ENCODE measurements at regions not wholly inside any gene's neighbourhood (a gene's known extent, or its start where the extent isn't known, plus 50 kb on each side); places are given as distances from the start of the nearest gene placed in this dataset.
A peak's percentile ranks its signal among the peaks of the same experiment; 100 is the strongest.

GRCh38 chr6:140091895-140092294 is 717.4 kb upstream of the CITED2 start:
- POLR2A ChIA-PET = interaction anchor here (1.1 kb wide), 1 partner anchor 9 kb away, joined by 3 read pairs; no protein-coding TSS in a partner anchor
- intact Hi-C loops (cut with micrococcal nuclease) = no loop called here
- CTCF ChIA-PET = no interaction called here
- no peak for DNase-seq (ENCODE audit: unreplicated experiment)
- Mint-ChIP-seq H3K27me3 (ENCODE audit: insufficient read depth, unreplicated experiment) (no peaks in the 10 kb centered on the region), H3K9me3 (ENCODE audit: unreplicated experiment) (no peaks in the 10 kb centered on the region), H3K36me3 (ENCODE audit: insufficient read depth, unreplicated experiment) (no peaks in the 10 kb centered on the region), H3K4me1 (ENCODE audit: insufficient read depth, unreplicated experiment) (no peaks in the 10 kb centered on the region), H3K4me3 (ENCODE audit: unreplicated experiment) (no peak overlapping the region), H3K27ac (ENCODE audit: low read depth, unreplicated experiment) (no peak overlapping the region)
- no peak for TF ChIP-seq CTCF (IDR thresholded peaks at IDR 0.05; ENCODE audit: unreplicated experiment)
- no TSS peak for BruUV-seq (replicated peaks)

- Mint-ChIP-seq H3K9me3 (ENCODE audit: unreplicated experiment) (no peaks in the 10 kb centered on the region), H3K4me3 (ENCODE audit: unreplicated experiment) (no peak overlapping the region), H3K4me1 (ENCODE audit: insufficient read depth, unreplicated experiment) (no peaks in the 10 kb centered on the region), H3K36me3 (ENCODE audit: insufficient read depth, unreplicated experiment) (no peaks in the 10 kb centered on the region), H3K27ac (ENCODE audit: low read depth, unreplicated experiment) (no peak overlapping the region), H3K27me3 (ENCODE audit: insufficient read depth, unreplicated experiment) (no peaks in the 10 kb centered on the region)
- CTCF ChIA-PET = interaction anchor here (1.0 kb wide), 1 partner anchor 46 kb away, joined by 5 read pairs; no protein-coding TSS in a partner anchor
- POLR2A ChIA-PET = no interaction called here
- intact Hi-C loops (cut with micrococcal nuclease) = no loop called here
- DNase-seq (ENCODE audit: unreplicated experiment) = no peak
- no TSS peak for BruUV-seq (replicated peaks)
- TF ChIP-seq CTCF (IDR thresholded peaks at IDR 0.05; ENCODE audit: unreplicated experiment) = no peak
These were observed 716.4 kb upstream of the CITED2 start for GRCh38 chr6:140090871-140091270.

- TF ChIP-seq CTCF (IDR thresholded peaks at IDR 0.05; ENCODE audit: unreplicated experiment) = no peak
- BruUV-seq (replicated peaks) = no TSS peak
- peaks cover 5% of the 10 kb centered on the region for H3K36me3 Mint-ChIP-seq (ENCODE audit: insufficient read depth, unreplicated experiment)
- H3K4me1 Mint-ChIP-seq (ENCODE audit: insufficient read depth, unreplicated experiment) = peaks cover 33% of the 10 kb centered on the region
- no peak overlapping the region for H3K4me3 Mint-ChIP-seq (ENCODE audit: unreplicated experiment)
- ChIA-PET CTCF (no interaction called here), POLR2A (interaction anchor here (1.0 to 1.2 kb wide), 3 partner anchors 21 to 705 kb away, joined by 3 to 5 read pairs (median 3); no protein-coding TSS in a partner anchor)
- peak overlapping the region; percentile 88 for H3K27ac Mint-ChIP-seq (ENCODE audit: low read depth, unreplicated experiment)
- no peaks in the 10 kb centered on the region for H3K9me3 Mint-ChIP-seq (ENCODE audit: unreplicated experiment)
- no peak for DNase-seq (ENCODE audit: unreplicated experiment)
- intact Hi-C loops (cut with micrococcal nuclease) = no loop called here
- H3K27me3 Mint-ChIP-seq (ENCODE audit: insufficient read depth, unreplicated experiment) = no peaks in the 10 kb centered on the region
These were observed 708.9 kb upstream of the CITED2 start for GRCh38 chr6:140083375-140083774.

- Mint-ChIP-seq H3K4me1 (ENCODE audit: insufficient read depth, unreplicated experiment) (peaks cover 33% of the 10 kb centered on the region), H3K27me3 (ENCODE audit: insufficient read depth, unreplicated experiment) (no peaks in the 10 kb centered on the region), H3K36me3 (ENCODE audit: insufficient read depth, unreplicated experiment) (peaks cover 5% of the 10 kb centered on the region), H3K4me3 (ENCODE audit: unreplicated experiment) (no peak overlapping the region), H3K27ac (ENCODE audit: low read depth, unreplicated experiment) (peak overlapping the region; percentile 88), H3K9me3 (ENCODE audit: unreplicated experiment) (no peaks in the 10 kb centered on the region)
- ChIA-PET POLR2A (interaction anchor here (0.7 to 1.2 kb wide), 6 partner anchors 19 to 708 kb away, joined by 3 to 5 read pairs (median 3); partner anchors contain the start of gene CITED2), CTCF (no interaction called here)
- no TSS peak for BruUV-seq (replicated peaks)
- no peak for TF ChIP-seq CTCF (IDR thresholded peaks at IDR 0.05; ENCODE audit: unreplicated experiment)
- peak; percentile 73 for DNase-seq (ENCODE audit: unreplicated experiment)
- intact Hi-C loops (cut with micrococcal nuclease) = no loop called here
These were observed 708.4 kb upstream of the CITED2 start for GRCh38 chr6:140082867-140083297.

All from MCF 10A (cell line).